A549 (cell line): ENCODE measurements at regions not wholly inside any gene's neighbourhood (a gene's known extent, or its start where the extent isn't known, plus 50 kb on each side); places are given as distances from the start of the nearest gene placed in this dataset.

Source experiments
- ATAC-seq, 2 experiments: fragments of 200-7000 bp in 1 of 2; fragments of >200 bp in 1 of 2; cut with Nextera tagmentation in 1 of 2; cut with Tn5 transposase in 1 of 2; 3 replicates each; pipeline versions ENCODE4 v1.8.0 to v1.9.1; 2018 to 2020; ENCODE audit warnings: mild to moderate bottlenecking in 1 of 2, moderate library complexity in 1 of 2
- CTCF ChIA-PET: fragments of 300-600 bp; sonication (Branson Sonifier 250); formaldehyde crosslinking; extraction: SDS; loops from one replicate; lab custom pipeline; 2021; ENCODE audit warnings: antibody characterized with exemption, inconsistent platforms; lab: Yijun Ruan, JAX
- POLR2A ChIA-PET: fragments of 350-600 bp; formaldehyde crosslinking; extraction: SDS; loops from one replicate; lab custom pipeline; 2021; ENCODE audit warnings: antibody characterized with exemption, inconsistent platforms; lab: Yijun Ruan, JAX
- DNase-seq, 2 experiments: peaks; one replicate each; pipeline versions ENCODE4 v3.0.0 to v3.0.0-alpha.2; 2011 to 2016; ENCODE audit warnings: low read depth in 1 of 2, low spot score in 1 of 2
- FAIRE-seq: peaks from 2 replicates; lab custom pipeline; 2011; peaks lifted over from hg19 to GRCh38; lab: Jason Lieb, UNC
- H3K27ac ChIP-seq, 2 experiments: fragments of >200 bp; sonication (Bioruptor Twin); formaldehyde crosslinking; 3 replicates each; pipeline ENCODE4 v1.5.1; 2016 to 2017
- H3K4me1 ChIP-seq: fragments of >200 bp; sonication (Bioruptor Twin); formaldehyde crosslinking; 3 replicates; pipeline ENCODE4 v1.6.1; 2016
- H3K4me2 ChIP-seq: fragments of >200 bp; sonication (Bioruptor Twin); formaldehyde crosslinking; 3 replicates; pipeline ENCODE4 v1.6.1; 2016
- H3K4me3 ChIP-seq: fragments of >200 bp; sonication (Bioruptor Twin); formaldehyde crosslinking; 3 replicates; pipeline ENCODE4 v1.5.1; 2016
- H3K9me3 ChIP-seq: fragments of >200 bp; sonication (Bioruptor Twin); formaldehyde crosslinking; 3 replicates; pipeline ENCODE4 v1.6.1; 2016
- BCL3 ChIP-seq: fragments of >200 bp; sonication (Bioruptor Twin); formaldehyde crosslinking; IDR thresholded peaks from 3 replicates; pipeline ENCODE4 v1.6.1; 2016
- BHLHE40 ChIP-seq: IDR thresholded peaks from 2 replicates; pipeline ENCODE4 v1.6.1; 2012; ENCODE audit warnings: low read depth, low read length, inconsistent platforms
- CBX2 ChIP-seq: fragments of 200-600 bp; sonication (generic); IDR thresholded peaks from 2 replicates; pipeline ENCODE4 v1.6.1; 2016; ENCODE audit warnings: low read depth, mild to moderate bottlenecking, borderline replicate concordance
- CHD2 ChIP-seq: fragments of 150-350 bp; IDR thresholded peaks from 2 replicates; pipeline ENCODE4 v1.6.1; 2014; ENCODE audit warnings: low read length; ENCODE audit not compliant: partially characterized antibody
- CHD4 ChIP-seq: fragments of 200-600 bp; sonication (generic); IDR thresholded peaks from 2 replicates; pipeline ENCODE4 v1.6.1; 2016; ENCODE audit warnings: antibody characterized with exemption, mild to moderate bottlenecking, borderline replicate concordance
- CTCF ChIP-seq: fragments of >200 bp; sonication (Bioruptor Twin); formaldehyde crosslinking; IDR thresholded peaks from 3 replicates; pipeline ENCODE4 v1.5.1; 2016
- EHF ChIP-seq: fragments of 250-450 bp; sonication (Bioruptor Pico); IDR thresholded peaks from 2 replicates; pipeline ENCODE4 v1.5.0; 2020; ENCODE audit warnings: mild to moderate bottlenecking
- FOXS1 ChIP-seq: fragments of 250-450 bp; sonication (Bioruptor Pico); IDR thresholded peaks from 2 replicates; pipeline ENCODE4 v1.5.0; 2020; ENCODE audit warnings: mild to moderate bottlenecking, moderate library complexity
- HOXB13 ChIP-seq: fragments of 250-450 bp; sonication (Bioruptor Pico); IDR thresholded peaks from 2 replicates; pipeline ENCODE4 v1.5.0; 2020; ENCODE audit warnings: low read depth, mild to moderate bottlenecking, moderate library complexity
- MYC ChIP-seq: IDR thresholded peaks from 2 replicates; pipeline ENCODE4 v1.6.1; 2012; ENCODE audit warnings: mild to moderate bottlenecking, inconsistent platforms, low read length, improper control_type of control experiment, borderline replicate concordance
- NFE2L2 ChIP-seq: fragments of 150-350 bp; conservative IDR thresholded peaks from 2 replicates; pipeline ENCODE4 v1.6.1; 2014; ENCODE audit warnings: low read length
- NR3C1 ChIP-seq: fragments of >200 bp; sonication (Bioruptor Twin); formaldehyde crosslinking; IDR thresholded peaks from 3 replicates; pipeline ENCODE4 v1.6.1; 2017
- PHF8 ChIP-seq: fragments of 200-600 bp; sonication (generic); IDR thresholded peaks from 2 replicates; pipeline ENCODE4 v1.6.1; 2016; ENCODE audit warnings: low read depth, mild to moderate bottlenecking, antibody characterized with exemption, moderate library complexity, borderline replicate concordance
- SMC3 ChIP-seq: fragments of >200 bp; sonication (Bioruptor Twin); formaldehyde crosslinking; IDR thresholded peaks from 3 replicates; pipeline ENCODE4 v1.6.1; 2018; ENCODE audit warnings: inconsistent platforms
- SREBF2 ChIP-seq: fragments of 450-650 bp; IDR thresholded peaks from 2 replicates; pipeline ENCODE4 v1.6.1; 2014; ENCODE audit warnings: mild to moderate bottlenecking, moderate library complexity
- TP53 ChIP-seq: fragments of 250-450 bp; sonication (Bioruptor Pico); IDR thresholded peaks from 2 replicates; pipeline ENCODE4 v1.5.0; 2021; ENCODE audit warnings: mild to moderate bottlenecking, moderate library complexity
- ZSCAN20 ChIP-seq: fragments of 250-450 bp; sonication (Bioruptor Pico); IDR thresholded peaks from 2 replicates; pipeline ENCODE4 v1.8.0; 2022; ENCODE audit warnings: mild to moderate bottlenecking, moderate library complexity
- WGBS: methylation state at CpG from one replicate; pipeline ENCODE4 v1.1.6; 2017; ENCODE audit errors: missing lambda C conversion rate; 5-methylcytosine and 5-hydroxymethylcytosine counted together
- TF ChIP-seq, protein P1 (sequence below): IDR thresholded peaks from 2 replicates; pipeline ENCODE4 v1.6.1; 2012
- TF ChIP-seq, protein P2 (sequence below): fragments of 450-650 bp; IDR thresholded peaks from 2 replicates; pipeline ENCODE4 v1.6.1; 2014; ENCODE audit warnings: antibody characterized with exemption

DNA sequence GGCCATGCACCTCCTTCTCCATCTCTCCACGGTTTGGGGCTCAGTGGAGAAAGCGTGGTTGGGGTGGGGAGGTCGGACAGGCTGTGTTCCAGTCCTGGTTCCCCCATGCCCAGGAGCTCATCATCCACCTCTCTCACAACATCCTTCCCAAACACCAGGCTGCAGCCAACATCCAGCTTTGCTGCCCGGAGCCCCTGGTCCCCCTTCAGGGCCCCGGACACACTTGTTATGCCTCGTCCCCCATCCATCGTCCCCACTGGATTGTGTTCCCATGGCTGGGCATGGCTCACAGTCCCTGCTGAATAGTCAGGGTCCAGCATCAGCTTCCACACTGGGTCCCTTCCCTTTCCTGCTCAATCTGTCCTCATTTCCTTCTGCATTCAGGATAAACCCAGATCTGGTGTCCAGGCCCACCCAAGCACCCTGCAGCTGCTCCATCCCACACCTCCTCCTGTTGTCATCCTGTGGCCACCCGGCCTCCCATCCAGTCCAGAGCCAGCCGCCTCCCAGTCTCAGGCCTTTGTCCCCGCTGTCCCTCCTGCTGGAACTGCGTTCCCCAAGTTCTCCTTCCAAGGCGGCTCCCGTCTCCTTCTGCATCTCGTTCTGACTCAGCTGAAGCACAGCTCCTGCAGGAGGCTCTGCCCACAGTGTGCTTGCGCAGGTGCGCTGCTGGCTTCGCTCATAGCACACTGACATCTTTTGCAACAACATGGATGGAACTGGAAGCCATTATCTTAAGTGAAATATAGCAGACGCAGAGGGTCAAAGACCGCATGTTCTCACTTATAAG, 211.4 kb upstream of the RTL1 start (continued):
- TF ChIP-seq NR3C1 (no peak), FOXS1 (no peak), CTCF (no peak), NFE2L2 (no peak)

DNA sequence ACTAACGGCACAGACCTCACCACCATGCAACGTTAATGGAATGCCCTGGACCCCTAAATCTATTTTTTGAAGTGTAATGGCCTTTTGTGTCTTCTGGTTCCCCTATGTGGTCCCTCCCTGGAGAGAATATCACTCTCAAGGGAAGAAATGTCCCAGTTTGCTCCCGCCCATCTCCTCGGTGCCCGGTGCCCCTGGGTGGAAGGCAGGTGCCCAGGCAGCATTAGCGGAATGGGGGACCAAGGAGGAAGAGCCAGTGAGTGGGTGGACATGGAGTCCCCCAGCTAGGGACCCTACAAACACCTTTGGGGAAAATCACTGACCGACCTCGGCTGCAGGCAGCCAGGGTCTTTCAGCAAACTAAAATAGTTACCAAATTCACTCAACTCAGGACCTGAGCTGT, 212.1 kb upstream of the RTL1 start:
- Histone ChIP-seq H3K4me2 (no peak overlapping the region), H3K4me1 (no peaks in the 10 kb centered on the region), H3K4me3 (no peak overlapping the region), H3K9me3 (no peaks in the 10 kb centered on the region), H3K27ac (no peak overlapping the region)
- FAIRE-seq (no peak), ATAC-seq (no peak), DNase-seq (no peak)
- POLR2A ChIA-PET = no interaction called here
- no peak for TF ChIP-seq HOXB13 (CRISPR knock-in tag)
- TF ChIP-seq, protein P1, sequence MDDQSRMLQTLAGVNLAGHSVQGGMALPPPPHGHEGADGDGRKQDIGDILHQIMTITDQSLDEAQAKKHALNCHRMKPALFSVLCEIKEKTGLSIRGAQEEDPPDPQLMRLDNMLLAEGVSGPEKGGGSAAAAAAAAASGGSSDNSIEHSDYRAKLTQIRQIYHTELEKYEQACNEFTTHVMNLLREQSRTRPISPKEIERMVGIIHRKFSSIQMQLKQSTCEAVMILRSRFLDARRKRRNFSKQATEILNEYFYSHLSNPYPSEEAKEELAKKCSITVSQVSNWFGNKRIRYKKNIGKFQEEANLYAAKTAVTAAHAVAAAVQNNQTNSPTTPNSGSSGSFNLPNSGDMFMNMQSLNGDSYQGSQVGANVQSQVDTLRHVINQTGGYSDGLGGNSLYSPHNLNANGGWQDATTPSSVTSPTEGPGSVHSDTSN = no peak
- TF ChIP-seq SMC3 = no peak
- TF ChIP-seq, protein P2, sequence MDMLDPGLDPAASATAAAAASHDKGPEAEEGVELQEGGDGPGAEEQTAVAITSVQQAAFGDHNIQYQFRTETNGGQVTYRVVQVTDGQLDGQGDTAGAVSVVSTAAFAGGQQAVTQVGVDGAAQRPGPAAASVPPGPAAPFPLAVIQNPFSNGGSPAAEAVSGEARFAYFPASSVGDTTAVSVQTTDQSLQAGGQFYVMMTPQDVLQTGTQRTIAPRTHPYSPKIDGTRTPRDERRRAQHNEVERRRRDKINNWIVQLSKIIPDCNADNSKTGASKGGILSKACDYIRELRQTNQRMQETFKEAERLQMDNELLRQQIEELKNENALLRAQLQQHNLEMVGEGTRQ = no peak
- TF ChIP-seq PHF8 = no peak
- no peak for TF ChIP-seq NR3C1
- TF ChIP-seq CHD4 = no peak
- TF ChIP-seq CBX2 = no peak
- TF ChIP-seq SREBF2 = no peak
- TF ChIP-seq, all 56 proteins: peak for 0
- CTCF ChIA-PET = interaction anchor here (1.7 kb wide), 1 partner anchor 120 kb away, joined by 4 read pairs; no protein-coding TSS in a partner anchor
- 82% methylated on average over 8 of the region's 8 CpGs for WGBS

- no peak for DNase-seq
- no peaks in the 10 kb centered on the region for H3K4me1 ChIP-seq
- TF ChIP-seq CHD2 (no peak), BCL3 (no peak), BHLHE40 (no peak), MYC (no peak), ZSCAN20 (no peak), TP53 (CRISPR knock-in tag) (no peak), EHF (CRISPR knock-in tag) (no peak)
- TF ChIP-seq, all 56 proteins: peak for 0
- FAIRE-seq (no peak), ATAC-seq (no peak)
- POLR2A ChIA-PET = no interaction called here
- Histone ChIP-seq H3K9me3 (no peaks in the 10 kb centered on the region), H3K27ac (no peak overlapping the region), H3K4me3 (no peak overlapping the region), H3K4me2 (no peak overlapping the region)
- CTCF ChIA-PET = interaction anchor here (1.0 to 1.7 kb wide), 2 partner anchors 17 to 119 kb away, joined by 4 read pairs; no protein-coding TSS in a partner anchor
- 77% methylated on average over 4 of the region's 4 CpGs for WGBS
These were observed 212.5 kb upstream of the RTL1 start for GRCh38 chr14:101116065-101116464.
